Naive B cell (primary cell): ENCODE measurements at regions not wholly inside any gene's neighbourhood (a gene's known extent, or its start where the extent isn't known, plus 50 kb on each side); places are given as distances from the start of the nearest gene placed in this dataset.

ENCODE experiments used
- ATAC-seq, 2 donors: fragments of 150-1000 bp; cut with Tn5 transposase; 2 replicates each; pipeline ENCODE4 v1.10.0; 2021; ENCODE audit warnings: low read depth in 2 of 2, mild to moderate bottlenecking in 2 of 2, moderate library complexity in 2 of 2
- DNase-seq: peaks from one replicate; pipeline ENCODE4 v3.0.0; 2022
- H3K27ac Mint-ChIP-seq, 6 donors: one replicate each; pipeline ENCODE4 v1.8.0; 2020 to 2022; ENCODE audit warnings: mild to moderate bottlenecking in 6 of 6, mixed read lengths in 6 of 6, moderate library complexity in 5 of 6, inconsistent platforms in 2 of 6
- H3K27me3 Mint-ChIP-seq, 3 donors: one replicate each; pipeline ENCODE4 v1.8.0; 2021 to 2022; ENCODE audit warnings: mixed read lengths in 3 of 3, mild to moderate bottlenecking in 1 of 3
- H3K36me3 Mint-ChIP-seq, 2 donors: one replicate each; pipeline ENCODE4 v1.8.0; 2020 to 2022; ENCODE audit warnings: mixed read lengths in 2 of 2, inconsistent platforms in 1 of 2, mild to moderate bottlenecking in 1 of 2
- H3K4me1 Mint-ChIP-seq, 3 donors: one replicate each; pipeline ENCODE4 v1.8.0; 2020 to 2022; ENCODE audit warnings: mixed read lengths in 3 of 3, inconsistent platforms in 1 of 3, mild to moderate bottlenecking in 1 of 3, moderate library complexity in 1 of 3
- H3K4me3 Mint-ChIP-seq, 8 donors: one replicate each; pipeline ENCODE4 v1.8.0; 2020 to 2022; ENCODE audit warnings: mild to moderate bottlenecking in 8 of 8, mixed read lengths in 8 of 8, moderate library complexity in 8 of 8, inconsistent platforms in 2 of 8
- H3K9me3 Mint-ChIP-seq, 7 donors: one replicate each; pipeline ENCODE4 v1.8.0; 2020 to 2022; ENCODE audit warnings: mixed read lengths in 7 of 7, mild to moderate bottlenecking in 5 of 7, inconsistent platforms in 2 of 7, moderate library complexity in 1 of 7

GRCh38 chr6:44525761-44526351, 138.3 kb downstream of the CDC5L start:
- H3K4me1 Mint-ChIP-seq: peaks cover 0 to 4% (median 0%) of the 10 kb centered on the region in 3 donors
- no peak overlapping the region for H3K27ac Mint-ChIP-seq
- DNase-seq (no peak), ATAC-seq (no peak)
- no peak overlapping the region for H3K4me3 Mint-ChIP-seq
- H3K27me3 Mint-ChIP-seq: peaks cover 9 to 44% (median 25%) of the 10 kb centered on the region in 3 donors
- peaks cover 7 to 28% (median 15%) of the 10 kb centered on the region in 7 donors for H3K9me3 Mint-ChIP-seq
- peaks cover 11 to 12% of the 10 kb centered on the region in 2 donors for H3K36me3 Mint-ChIP-seq

GRCh38 chr6:44527181-44527580, 139.7 kb downstream of the CDC5L start:
- Mint-ChIP-seq H3K4me1 (peaks cover 0 to 4% (median 0%) of the 10 kb centered on the region in 3 donors), H3K9me3 (peaks cover 0 to 15% (median 4%) of the 10 kb centered on the region in 7 donors), H3K27ac (no peak overlapping the region), H3K36me3 (no peaks in the 10 kb centered on the region), H3K4me3 (no peak overlapping the region), H3K27me3 (peaks cover 9 to 41% (median 19%) of the 10 kb centered on the region in 3 donors)
- no peak for ATAC-seq
- DNase-seq: no peak

- H3K36me3 Mint-ChIP-seq: no peaks in the 10 kb centered on the region
- H3K4me1 Mint-ChIP-seq: peaks cover 0 to 4% (median 0%) of the 10 kb centered on the region in 3 donors
- H3K9me3 Mint-ChIP-seq: peaks cover 0 to 11% (median 4%) of the 10 kb centered on the region in 7 donors
- H3K27me3 Mint-ChIP-seq: peaks cover 9 to 43% (median 19%) of the 10 kb centered on the region in 3 donors
- ATAC-seq (no peak), DNase-seq (no peak)
- no peak overlapping the region for H3K4me3 Mint-ChIP-seq
- H3K27ac Mint-ChIP-seq: no peak overlapping the region
Measured at GRCh38 chr6:44527583-44528369, 140.3 kb downstream of the CDC5L start.

- Mint-ChIP-seq H3K27me3 (peaks cover 9 to 43% (median 19%) of the 10 kb centered on the region in 3 donors), H3K4me1 (peaks cover 0 to 4% (median 0%) of the 10 kb centered on the region in 3 donors), H3K4me3 (no peak overlapping the region), H3K9me3 (peaks cover 0 to 11% (median 4%) of the 10 kb centered on the region in 7 donors), H3K27ac (no peak overlapping the region), H3K36me3 (no peaks in the 10 kb centered on the region)
- no peak for DNase-seq
- no peak for ATAC-seq
Measured at GRCh38 chr6:44528370-44528644, 140.8 kb downstream of the CDC5L start.

GRCh38 chr6:44528716-44529115, 141.2 kb downstream of the CDC5L start:
- Mint-ChIP-seq H3K36me3 (no peaks in the 10 kb centered on the region), H3K27ac (no peak overlapping the region), H3K4me1 (peaks cover 0 to 4% (median 0%) of the 10 kb centered on the region in 3 donors), H3K9me3 (peaks cover 0 to 11% (median 4%) of the 10 kb centered on the region in 7 donors), H3K27me3 (peaks cover 9 to 43% (median 19%) of the 10 kb centered on the region in 3 donors), H3K4me3 (no peak overlapping the region)
- ATAC-seq (no peak), DNase-seq (no peak)

- DNase-seq: no peak
- Mint-ChIP-seq H3K27ac (no peak overlapping the region), H3K9me3 (peaks cover 0 to 7% (median under 1%) of the 10 kb centered on the region in 7 donors), H3K4me3 (no peak overlapping the region), H3K27me3 (peaks cover 4 to 43% (median 19%) of the 10 kb centered on the region in 3 donors), H3K36me3 (no peaks in the 10 kb centered on the region), H3K4me1 (peaks cover 0 to 4% (median 0%) of the 10 kb centered on the region in 3 donors)
- ATAC-seq: no peak
Measured at GRCh38 chr6:44529146-44529905, 141.8 kb downstream of the CDC5L start.

- peaks cover 0 to 2% (median 0%) of the 10 kb centered on the region in 7 donors for H3K9me3 Mint-ChIP-seq
Measured at GRCh38 chr6:44530209-44530909, 142.9 kb downstream of the CDC5L start.

GRCh38 chr6:44530910-44531234, 143.4 kb downstream of the CDC5L start:
- Mint-ChIP-seq H3K27me3 (peaks cover 3 to 35% (median 11%) of the 10 kb centered on the region in 3 donors), H3K4me1 (peaks cover 0 to 4% (median 0%) of the 10 kb centered on the region in 3 donors), H3K4me3 (no peak overlapping the region), H3K36me3 (no peaks in the 10 kb centered on the region), H3K9me3 (no peaks in the 10 kb centered on the region), H3K27ac (no peak overlapping the region)
- ATAC-seq: no peak
- no peak for DNase-seq

More at GRCh38 chr6:44530209-44530909, 142.9 kb downstream of the CDC5L start:
- H3K4me1 Mint-ChIP-seq: peaks cover 0 to 4% (median 0%) of the 10 kb centered on the region in 3 donors
- ATAC-seq: no peak
- H3K4me3 Mint-ChIP-seq: no peak overlapping the region
- no peak overlapping the region for H3K27ac Mint-ChIP-seq
- no peak for DNase-seq
- H3K36me3 Mint-ChIP-seq: no peaks in the 10 kb centered on the region
- peaks cover 3 to 40% (median 14%) of the 10 kb centered on the region in 3 donors for H3K27me3 Mint-ChIP-seq

GRCh38 chr6:44531442-44532015, 144.0 kb downstream of the CDC5L start:
- no peaks in the 10 kb centered on the region for H3K9me3 Mint-ChIP-seq
- no peaks in the 10 kb centered on the region for H3K36me3 Mint-ChIP-seq
- no peak for ATAC-seq
- H3K4me1 Mint-ChIP-seq: peaks cover 0 to 4% (median 0%) of the 10 kb centered on the region in 3 donors
- DNase-seq: no peak
- peak overlapping the region in 2 of 6 donors; percentile 34 to 89 for H3K27ac Mint-ChIP-seq
- H3K4me3 Mint-ChIP-seq: no peak overlapping the region
- peaks cover 3 to 29% (median 6%) of the 10 kb centered on the region in 3 donors for H3K27me3 Mint-ChIP-seq

- no peak for ATAC-seq
- no peak overlapping the region for H3K4me3 Mint-ChIP-seq
- H3K27me3 Mint-ChIP-seq: peaks cover 0 to 17% (median 6%) of the 10 kb centered on the region in 3 donors
- H3K9me3 Mint-ChIP-seq: no peaks in the 10 kb centered on the region
- no peaks in the 10 kb centered on the region for H3K4me1 Mint-ChIP-seq
- H3K27ac Mint-ChIP-seq: no peak overlapping the region
- no peaks in the 10 kb centered on the region for H3K36me3 Mint-ChIP-seq
- no peak for DNase-seq
Measured at GRCh38 chr6:44533421-44533820, 145.9 kb downstream of the CDC5L start.

GRCh38 chr6:44534291-44534690, 146.8 kb downstream of the CDC5L start:
- DNase-seq: no peak
- H3K36me3 Mint-ChIP-seq: no peaks in the 10 kb centered on the region
- H3K4me3 Mint-ChIP-seq: no peak overlapping the region
- no peak for ATAC-seq
- H3K27me3 Mint-ChIP-seq: peaks cover 0 to 8% (median 0%) of the 10 kb centered on the region in 3 donors
- no peaks in the 10 kb centered on the region for H3K4me1 Mint-ChIP-seq
- H3K9me3 Mint-ChIP-seq: no peaks in the 10 kb centered on the region
- H3K27ac Mint-ChIP-seq: peak overlapping the region in 1 of 6 donors; percentile 10

GRCh38 chr6:44535446-44535845, 147.9 kb downstream of the CDC5L start:
- ATAC-seq: no peak
- peaks cover 0 to 7% (median 0%) of the 10 kb centered on the region in 3 donors for H3K27me3 Mint-ChIP-seq
- peaks cover 0 to 6% (median 0%) of the 10 kb centered on the region in 7 donors for H3K9me3 Mint-ChIP-seq
- no peaks in the 10 kb centered on the region for H3K36me3 Mint-ChIP-seq
- H3K4me1 Mint-ChIP-seq: no peaks in the 10 kb centered on the region
- H3K27ac Mint-ChIP-seq: no peak overlapping the region
- no peak overlapping the region for H3K4me3 Mint-ChIP-seq
- DNase-seq: no peak

GRCh38 chr6:44535967-44536366, 148.5 kb downstream of the CDC5L start:
- H3K9me3 Mint-ChIP-seq: peaks cover 0 to 11% (median 0%) of the 10 kb centered on the region in 7 donors
- no peak overlapping the region for H3K27ac Mint-ChIP-seq
- no peaks in the 10 kb centered on the region for H3K36me3 Mint-ChIP-seq
- no peaks in the 10 kb centered on the region for H3K4me1 Mint-ChIP-seq
- ATAC-seq (no peak), DNase-seq (no peak)
- H3K27me3 Mint-ChIP-seq: peaks cover 0 to 7% (median 0%) of the 10 kb centered on the region in 3 donors
- no peak overlapping the region for H3K4me3 Mint-ChIP-seq
